Ascending aorta (tissue), 2 donors: ENCODE measurements at regions not wholly inside any gene's neighbourhood (a gene's known extent, or its start where the extent isn't known, plus 50 kb on each side); places are given as distances from the start of the nearest gene placed in this dataset.

ENCODE experiments used
- DNase-seq, 2 donors: peaks; one replicate each; pipeline ENCODE4 v3.0.0-alpha.2; 2019; ENCODE audit warnings: low spot score in 2 of 2
- H3K27ac ChIP-seq, 2 donors: fragments of 200-600 bp; sonication (generic); one replicate each; pipeline ENCODE4 v1.5.1; 2016 to 2017; ENCODE audit warnings: mild to moderate bottlenecking in 1 of 2
- H3K27me3 ChIP-seq: fragments of 200-600 bp; sonication (generic); one replicate; pipeline ENCODE4 v1.5.1; 2017
- H3K36me3 ChIP-seq, 2 donors: fragments of 200-600 bp; sonication (generic); one replicate each; pipeline ENCODE4 v1.5.1; 2016
- H3K4me1 ChIP-seq, 2 donors: fragments of 200-600 bp; sonication (generic); one replicate each; pipeline ENCODE4 v1.5.1; 2016 to 2017; ENCODE audit warnings: mild to moderate bottlenecking in 1 of 2
- H3K4me3 ChIP-seq, 2 donors: fragments of 200-600 bp; sonication (generic); one replicate each; pipeline ENCODE4 v1.5.1; 2016 to 2017; ENCODE audit warnings: mild to moderate bottlenecking in 1 of 2
- H3K9me3 ChIP-seq, 2 donors: fragments of 200-600 bp; sonication (generic); one replicate each; pipeline ENCODE4 v1.5.1; 2016
- CTCF ChIP-seq, 3 experiments: fragments of 200-600 bp in 2 of 3; fragments of 450-650 bp in 1 of 3; sonication (generic) in 2 of 3; IDR thresholded peaks; one replicate each; pipeline ENCODE4 v1.5.1; 2016 to 2019; ENCODE audit warnings: antibody characterized with exemption in 3 of 3, mild to moderate bottlenecking in 1 of 3, moderate library complexity in 1 of 3
- intact Hi-C: fragments of 100-400 bp; cut with DNase I; formaldehyde crosslinking; loops from one replicate; pipeline ENCODE4 v1.15.1; 2023

- H3K4me1 ChIP-seq, result no peaks in the 10 kb centered on the region
- no peak for TF ChIP-seq CTCF (IDR thresholded peaks at IDR 0.05)
- intact Hi-C loops, result no loop called here
Observed at GRCh38 chr4:181427076-181427475, 816.1 kb upstream of the TENM3 start.

GRCh38 chr4:181431006-181431405 is 812.2 kb upstream of the TENM3 start:
- Histone ChIP-seq H3K36me3 (no peaks in the 10 kb centered on the region), H3K27me3 (no peaks in the 10 kb centered on the region), H3K4me3 (no peak overlapping the region), H3K27ac (no peak overlapping the region), H3K4me1 (no peaks in the 10 kb centered on the region), H3K9me3 (no peaks in the 10 kb centered on the region)
- TF ChIP-seq CTCF (IDR thresholded peaks at IDR 0.05), result no peak
- DNase-seq, result no peak
- intact Hi-C loops, result no loop called here

More at GRCh38 chr4:181427076-181427475, 816.1 kb upstream of the TENM3 start:
- no peaks in the 10 kb centered on the region for H3K9me3 ChIP-seq
- H3K27me3 ChIP-seq, result no peaks in the 10 kb centered on the region
- H3K36me3 ChIP-seq, result no peaks in the 10 kb centered on the region
- no peak overlapping the region for H3K4me3 ChIP-seq
- no peak overlapping the region for H3K27ac ChIP-seq
- no peak for DNase-seq

GRCh38 chr4:181431661-181432060 is 811.5 kb upstream of the TENM3 start:
- H3K36me3 ChIP-seq, result no peaks in the 10 kb centered on the region
- no peak overlapping the region for H3K27ac ChIP-seq
- H3K27me3 ChIP-seq, result no peaks in the 10 kb centered on the region
- TF ChIP-seq CTCF (IDR thresholded peaks at IDR 0.05), result no peak
- intact Hi-C loops, result no loop called here
- DNase-seq, result no peak
- no peaks in the 10 kb centered on the region for H3K9me3 ChIP-seq
- H3K4me1 ChIP-seq, result no peaks in the 10 kb centered on the region
- H3K4me3 ChIP-seq, result no peak overlapping the region

- intact Hi-C loops, result no loop called here
- H3K27ac ChIP-seq, result no peak overlapping the region
- DNase-seq, result no peak
- no peaks in the 10 kb centered on the region for H3K36me3 ChIP-seq
- no peaks in the 10 kb centered on the region for H3K27me3 ChIP-seq
- no peaks in the 10 kb centered on the region for H3K9me3 ChIP-seq
- no peaks in the 10 kb centered on the region for H3K4me1 ChIP-seq
- H3K4me3 ChIP-seq, result no peak overlapping the region
- no peak for TF ChIP-seq CTCF (IDR thresholded peaks at IDR 0.05)
Observed at GRCh38 chr4:181432335-181432734, 810.9 kb upstream of the TENM3 start.

GRCh38 chr4:181437895-181438294 is 805.3 kb upstream of the TENM3 start:
- Histone ChIP-seq H3K4me3 (no peak overlapping the region), H3K36me3 (no peaks in the 10 kb centered on the region), H3K27ac (no peak overlapping the region), H3K9me3 (no peaks in the 10 kb centered on the region), H3K27me3 (no peaks in the 10 kb centered on the region), H3K4me1 (no peaks in the 10 kb centered on the region)
- no peak for DNase-seq
- TF ChIP-seq CTCF (IDR thresholded peaks at IDR 0.05), result no peak
- intact Hi-C loops, result no loop called here

- intact Hi-C loops, result no loop called here
- no peaks in the 10 kb centered on the region for H3K4me1 ChIP-seq
Observed at GRCh38 chr4:181438641-181439040, 804.6 kb upstream of the TENM3 start.

More at GRCh38 chr4:181438641-181439040, 804.6 kb upstream of the TENM3 start:
- no peaks in the 10 kb centered on the region for H3K36me3 ChIP-seq
- TF ChIP-seq CTCF (IDR thresholded peaks at IDR 0.05), result no peak
- no peak overlapping the region for H3K4me3 ChIP-seq
- DNase-seq, result no peak
- no peak overlapping the region for H3K27ac ChIP-seq
- no peaks in the 10 kb centered on the region for H3K27me3 ChIP-seq
- H3K9me3 ChIP-seq, result no peaks in the 10 kb centered on the region
